Gastrocnemius medialis (tissue), 4 donors: ENCODE measurements at regions not wholly inside any gene's neighbourhood (a gene's known extent, or its start where the extent isn't known, plus 50 kb on each side); places are given as distances from the start of the nearest gene placed in this dataset.

Experiments used
- POLR2A ChIP-seq, 2 donors: fragments of 450-650 bp; IDR thresholded peaks; one replicate each; pipeline ENCODE4 v1.6.1; 2017; ENCODE audit warnings: antibody characterized with exemption in 2 of 2, mild to moderate bottlenecking in 2 of 2, moderate library complexity in 2 of 2
- TF ChIP-seq, protein P1 (sequence below), 5 experiments: fragments of 450-650 bp in 3 of 5; fragments of 200-600 bp in 2 of 5; sonication (generic) in 2 of 5; IDR thresholded peaks in 4 of 5; conservative IDR thresholded peaks in 1 of 5; 1 replicate in 4 of 5; 2 replicates in 1 of 5; pipeline ENCODE4 v1.5.1; 2016 to 2019; ENCODE audit warnings: antibody characterized with exemption in 5 of 5, mild to moderate bottlenecking in 3 of 5, moderate library complexity in 3 of 5

DNA sequence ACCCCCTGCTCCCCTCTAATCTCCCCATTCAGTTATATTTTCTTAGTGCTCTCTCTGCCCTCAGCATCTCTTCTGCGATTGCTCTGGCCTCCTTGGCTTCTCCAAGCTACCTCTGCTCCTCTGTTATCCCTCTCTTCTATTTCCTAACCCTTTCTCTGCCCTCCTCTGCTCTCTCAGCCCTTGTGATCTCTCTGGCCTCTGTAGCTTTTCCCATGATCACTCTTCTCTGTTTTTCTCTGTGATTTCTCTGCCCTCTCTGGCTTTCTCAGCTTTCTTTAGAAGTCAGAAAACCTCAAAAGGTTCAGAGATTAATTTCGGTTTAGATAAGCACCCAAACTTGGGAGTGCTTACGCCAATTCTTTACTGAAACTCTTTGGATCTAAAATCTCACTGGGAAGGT lies 795.0 kb downstream of the DIAPH3 start:
- no peak for TF ChIP-seq POLR2A (IDR thresholded peaks at IDR 0.05)
- TF ChIP-seq, protein P1, sequence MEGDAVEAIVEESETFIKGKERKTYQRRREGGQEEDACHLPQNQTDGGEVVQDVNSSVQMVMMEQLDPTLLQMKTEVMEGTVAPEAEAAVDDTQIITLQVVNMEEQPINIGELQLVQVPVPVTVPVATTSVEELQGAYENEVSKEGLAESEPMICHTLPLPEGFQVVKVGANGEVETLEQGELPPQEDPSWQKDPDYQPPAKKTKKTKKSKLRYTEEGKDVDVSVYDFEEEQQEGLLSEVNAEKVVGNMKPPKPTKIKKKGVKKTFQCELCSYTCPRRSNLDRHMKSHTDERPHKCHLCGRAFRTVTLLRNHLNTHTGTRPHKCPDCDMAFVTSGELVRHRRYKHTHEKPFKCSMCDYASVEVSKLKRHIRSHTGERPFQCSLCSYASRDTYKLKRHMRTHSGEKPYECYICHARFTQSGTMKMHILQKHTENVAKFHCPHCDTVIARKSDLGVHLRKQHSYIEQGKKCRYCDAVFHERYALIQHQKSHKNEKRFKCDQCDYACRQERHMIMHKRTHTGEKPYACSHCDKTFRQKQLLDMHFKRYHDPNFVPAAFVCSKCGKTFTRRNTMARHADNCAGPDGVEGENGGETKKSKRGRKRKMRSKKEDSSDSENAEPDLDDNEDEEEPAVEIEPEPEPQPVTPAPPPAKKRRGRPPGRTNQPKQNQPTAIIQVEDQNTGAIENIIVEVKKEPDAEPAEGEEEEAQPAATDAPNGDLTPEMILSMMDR (IDR thresholded peaks at IDR 0.05 in 4 of 5, conservative IDR thresholded peaks at IDR 0.05 in 1 of 5): no peak
